Fibroblast of the aortic adventitia (primary cell): ENCODE measurements at regions not wholly inside any gene's neighbourhood (a gene's known extent, or its start where the extent isn't known, plus 50 kb on each side); places are given as distances from the start of the nearest gene placed in this dataset.
"Not testable (repeated sequence)": the region's sequence is repeated elsewhere in the genome, so short reads cannot be mapped to it uniquely, and the experiment has no call there.

Source experiments
- DNase-seq: peaks from one replicate; pipeline ENCODE4 v3.0.0-alpha.2; 2010; ENCODE audit warnings: low read depth
- H3K4me3 ChIP-seq: 2 replicates; pipeline ENCODE4 v1.5.1; 2011; ENCODE audit warnings: low read depth, mild to moderate bottlenecking, control low read depth, low read length, moderate library complexity

GRCh38 chr1:143855867-143856266 lies 115.9 kb downstream of the FAM72C start:
- H3K4me3 ChIP-seq, DNase-seq: not testable (repeated sequence)

DNA sequence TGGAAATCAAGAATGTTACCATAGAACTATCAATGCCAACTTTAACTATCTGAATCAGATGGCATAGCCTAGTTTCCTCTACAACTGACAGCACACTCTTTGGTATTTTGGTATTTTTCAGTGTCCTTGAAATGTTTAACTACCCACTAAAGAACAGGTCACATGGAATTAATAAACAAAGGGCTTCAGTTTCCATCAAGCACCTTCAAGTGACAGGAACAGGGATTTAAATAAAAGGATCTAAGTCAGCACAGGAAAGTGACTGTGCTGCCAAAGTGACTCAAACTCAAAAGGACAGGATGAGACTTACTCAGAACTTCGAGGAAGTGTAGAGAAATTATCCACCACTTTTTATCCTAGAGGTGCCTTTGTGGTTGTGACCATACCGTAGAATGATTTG lies 117.7 kb downstream of the FAM72C start:
- DNase-seq, H3K4me3 ChIP-seq: not testable (repeated sequence)

GRCh38 chr1:143850637-143851036 lies 121.1 kb downstream of the FAM72C start:
- not testable (repeated sequence) for DNase-seq, H3K4me3 ChIP-seq

- not testable (repeated sequence) for DNase-seq
Measured at GRCh38 chr1:143848859-143849258, 122.9 kb downstream of the FAM72C start.

GRCh38 chr1:143845193-143845592 lies 126.6 kb downstream of the FAM72C start:
- not testable (repeated sequence) for H3K4me3 ChIP-seq, DNase-seq

More at GRCh38 chr1:143848859-143849258, 122.9 kb downstream of the FAM72C start:
- not testable (repeated sequence) for H3K4me3 ChIP-seq

DNA sequence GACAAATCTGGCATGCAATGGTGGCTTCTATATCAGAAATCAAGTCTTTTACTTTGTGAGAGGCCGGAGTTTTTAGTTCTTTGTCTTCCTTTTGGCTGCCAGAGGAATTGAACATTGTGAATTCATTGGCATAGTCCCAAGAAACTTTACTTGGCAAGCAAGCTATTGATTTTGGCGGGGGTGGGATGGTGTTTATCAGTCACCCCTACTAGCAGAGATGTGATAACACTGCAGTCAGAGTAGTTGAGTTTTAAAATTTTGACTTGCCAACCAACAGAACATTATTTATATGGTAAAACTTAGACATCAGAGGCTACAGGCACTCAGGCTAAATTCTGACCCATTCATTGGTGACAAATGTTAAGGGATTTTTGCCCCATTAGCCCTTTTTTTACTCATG lies 129.7 kb downstream of the FAM72C start:
- H3K4me3 ChIP-seq, DNase-seq: not testable (repeated sequence)

DNA sequence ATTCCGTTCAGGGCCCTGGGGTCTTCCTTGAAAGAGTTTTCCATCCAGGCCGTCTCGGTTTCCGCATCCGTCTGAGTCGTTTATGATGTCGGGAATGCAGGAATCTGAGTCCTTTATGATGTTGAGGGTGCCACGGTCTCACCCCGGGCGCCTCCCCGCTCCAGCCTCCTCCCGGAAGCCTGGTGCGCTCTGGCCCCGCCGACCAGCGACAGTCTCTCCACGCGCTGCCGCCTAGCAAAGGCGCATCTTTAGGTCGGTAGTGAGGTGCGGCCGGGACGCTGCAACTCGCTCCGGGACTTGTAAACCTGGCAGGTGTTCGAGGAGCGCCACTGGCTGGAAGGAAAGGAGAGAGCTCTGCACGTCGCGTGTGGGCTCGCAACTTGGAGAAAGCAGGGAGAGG lies 132.6 kb downstream of the FAM72C start:
- not testable (repeated sequence) for DNase-seq, H3K4me3 ChIP-seq

DNA sequence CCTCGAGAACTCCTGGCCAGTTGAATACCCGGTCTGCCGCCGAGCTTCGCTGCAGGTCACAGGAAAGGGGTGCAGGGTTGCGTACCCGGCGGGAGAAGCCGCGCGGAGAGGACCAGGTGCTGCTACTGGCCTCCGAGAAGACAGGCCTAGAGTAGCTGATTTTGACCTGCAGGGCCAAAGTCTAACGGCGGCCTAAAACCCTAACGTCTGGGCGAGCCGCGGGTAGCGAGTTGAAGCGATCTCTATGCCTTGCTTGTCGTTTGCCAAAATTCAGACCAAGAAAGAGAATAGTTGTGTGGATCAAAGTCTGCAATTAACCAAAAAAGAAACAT lies 133.2 kb downstream of the FAM72C start:
- not testable (repeated sequence) for H3K4me3 ChIP-seq, DNase-seq

- not testable (repeated sequence) for DNase-seq, H3K4me3 ChIP-seq
Measured at GRCh38 chr1:143837924-143838597, 133.7 kb downstream of the FAM72C start.

DNA sequence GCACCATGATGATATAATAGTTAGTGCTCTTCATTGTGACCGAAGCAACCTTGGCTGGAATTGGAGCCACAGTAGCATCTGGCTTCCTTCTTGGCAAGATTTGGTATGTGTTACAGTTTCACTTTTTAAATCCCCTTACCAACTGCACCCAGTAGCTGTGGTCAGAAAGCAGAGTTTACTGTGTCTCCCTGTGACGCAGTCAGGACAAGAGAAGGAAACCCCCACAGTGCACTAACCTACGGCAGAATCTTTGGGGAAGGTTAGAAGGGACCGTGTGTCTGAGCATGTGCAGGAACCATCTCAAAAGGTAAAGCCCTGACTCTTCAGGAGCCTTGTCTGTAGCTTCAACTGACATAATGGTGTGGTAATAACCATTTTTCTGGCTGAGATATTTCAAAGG lies 138.4 kb downstream of the FAM72C start:
- DNase-seq, H3K4me3 ChIP-seq: not testable (repeated sequence)

GRCh38 chr1:143832379-143832716 lies 139.4 kb downstream of the FAM72C start:
- H3K4me3 ChIP-seq, DNase-seq: not testable (repeated sequence)

- not testable (repeated sequence) for H3K4me3 ChIP-seq, DNase-seq
Measured at GRCh38 chr1:143831479-143832378, 140.1 kb downstream of the FAM72C start.

- DNase-seq, H3K4me3 ChIP-seq: not testable (repeated sequence)
Measured at GRCh38 chr1:143826162-143826561, 145.6 kb downstream of the FAM72C start.

- not testable (repeated sequence) for DNase-seq
Measured at GRCh38 chr1:143824266-143824665, 147.5 kb downstream of the FAM72C start.

GRCh38 chr1:143820058-143820457 lies 151.7 kb downstream of the FAM72C start:
- not testable (repeated sequence) for H3K4me3 ChIP-seq, DNase-seq

More at GRCh38 chr1:143824266-143824665, 147.5 kb downstream of the FAM72C start:
- not testable (repeated sequence) for H3K4me3 ChIP-seq

GRCh38 chr1:143816369-143816768 lies 155.4 kb downstream of the FAM72C start:
- H3K4me3 ChIP-seq, DNase-seq: not testable (repeated sequence)

DNA sequence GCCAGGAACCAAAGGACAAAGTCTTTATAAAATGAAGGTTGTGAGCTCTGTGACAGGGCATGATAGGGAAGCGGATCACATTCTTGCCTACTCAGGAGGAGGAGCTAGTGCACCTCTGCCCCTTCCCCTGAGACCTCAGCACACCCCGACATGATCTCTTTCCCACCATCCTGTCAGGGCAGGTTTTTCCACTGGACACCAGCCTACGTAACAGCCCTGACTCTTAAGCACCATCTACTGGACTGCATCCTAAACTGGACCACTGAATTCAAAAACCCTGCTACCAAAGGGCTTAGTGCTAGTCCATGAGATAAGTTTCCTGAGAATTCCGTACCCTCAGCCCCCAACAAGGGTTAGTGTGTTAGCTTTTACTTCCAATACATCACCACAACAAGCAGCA lies 166.4 kb downstream of the FAM72C start:
- H3K4me3 ChIP-seq, DNase-seq: not testable (repeated sequence)

- H3K4me3 ChIP-seq: peak overlapping the region; percentile 25
Measured at GRCh38 chr1:143804707-143805356, 167.0 kb downstream of the FAM72C start.

GRCh38 chr1:143803927-143804411 lies 167.8 kb downstream of the FAM72C start:
- H3K4me3 ChIP-seq: peak overlapping the region; percentile 64
- DNase-seq: peak; percentile 60

More at GRCh38 chr1:143804707-143805356, 167.0 kb downstream of the FAM72C start:
- DNase-seq: not testable (repeated sequence)
